ENCODE measurements at regions not wholly inside any gene's neighbourhood (a gene's known extent, or its start where the extent isn't known, plus 50 kb on each side); places are given as distances from the start of the nearest gene placed in this dataset.

DNA sequence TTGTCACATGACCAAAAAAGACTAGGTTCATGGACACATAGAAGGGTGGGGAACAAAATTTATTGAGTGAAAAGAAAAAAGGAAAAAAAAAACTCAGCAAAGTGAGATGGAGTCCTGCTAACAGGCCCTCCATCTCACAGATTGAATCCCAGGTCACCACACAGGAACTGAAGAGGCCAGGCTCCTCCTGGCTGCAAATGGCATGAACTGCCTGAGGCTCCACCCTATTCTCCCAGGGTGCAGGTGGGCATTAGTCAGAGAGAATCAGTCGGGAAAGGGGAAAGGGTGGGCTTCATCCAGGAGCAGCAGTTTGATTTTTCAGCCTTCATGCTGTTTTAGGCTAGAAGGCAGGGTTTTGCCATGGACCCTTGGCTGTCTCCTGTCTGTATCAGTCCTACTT, 128.5 kb upstream of the GRID2 start:
- no peak for DNase-seq (ENCODE audit: extremely low read depth, low read depth)
- TF ChIP-seq, protein P1, sequence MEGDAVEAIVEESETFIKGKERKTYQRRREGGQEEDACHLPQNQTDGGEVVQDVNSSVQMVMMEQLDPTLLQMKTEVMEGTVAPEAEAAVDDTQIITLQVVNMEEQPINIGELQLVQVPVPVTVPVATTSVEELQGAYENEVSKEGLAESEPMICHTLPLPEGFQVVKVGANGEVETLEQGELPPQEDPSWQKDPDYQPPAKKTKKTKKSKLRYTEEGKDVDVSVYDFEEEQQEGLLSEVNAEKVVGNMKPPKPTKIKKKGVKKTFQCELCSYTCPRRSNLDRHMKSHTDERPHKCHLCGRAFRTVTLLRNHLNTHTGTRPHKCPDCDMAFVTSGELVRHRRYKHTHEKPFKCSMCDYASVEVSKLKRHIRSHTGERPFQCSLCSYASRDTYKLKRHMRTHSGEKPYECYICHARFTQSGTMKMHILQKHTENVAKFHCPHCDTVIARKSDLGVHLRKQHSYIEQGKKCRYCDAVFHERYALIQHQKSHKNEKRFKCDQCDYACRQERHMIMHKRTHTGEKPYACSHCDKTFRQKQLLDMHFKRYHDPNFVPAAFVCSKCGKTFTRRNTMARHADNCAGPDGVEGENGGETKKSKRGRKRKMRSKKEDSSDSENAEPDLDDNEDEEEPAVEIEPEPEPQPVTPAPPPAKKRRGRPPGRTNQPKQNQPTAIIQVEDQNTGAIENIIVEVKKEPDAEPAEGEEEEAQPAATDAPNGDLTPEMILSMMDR (IDR thresholded peaks at IDR 0.05; ENCODE audit: low read depth, low read length): no peak

DNA sequence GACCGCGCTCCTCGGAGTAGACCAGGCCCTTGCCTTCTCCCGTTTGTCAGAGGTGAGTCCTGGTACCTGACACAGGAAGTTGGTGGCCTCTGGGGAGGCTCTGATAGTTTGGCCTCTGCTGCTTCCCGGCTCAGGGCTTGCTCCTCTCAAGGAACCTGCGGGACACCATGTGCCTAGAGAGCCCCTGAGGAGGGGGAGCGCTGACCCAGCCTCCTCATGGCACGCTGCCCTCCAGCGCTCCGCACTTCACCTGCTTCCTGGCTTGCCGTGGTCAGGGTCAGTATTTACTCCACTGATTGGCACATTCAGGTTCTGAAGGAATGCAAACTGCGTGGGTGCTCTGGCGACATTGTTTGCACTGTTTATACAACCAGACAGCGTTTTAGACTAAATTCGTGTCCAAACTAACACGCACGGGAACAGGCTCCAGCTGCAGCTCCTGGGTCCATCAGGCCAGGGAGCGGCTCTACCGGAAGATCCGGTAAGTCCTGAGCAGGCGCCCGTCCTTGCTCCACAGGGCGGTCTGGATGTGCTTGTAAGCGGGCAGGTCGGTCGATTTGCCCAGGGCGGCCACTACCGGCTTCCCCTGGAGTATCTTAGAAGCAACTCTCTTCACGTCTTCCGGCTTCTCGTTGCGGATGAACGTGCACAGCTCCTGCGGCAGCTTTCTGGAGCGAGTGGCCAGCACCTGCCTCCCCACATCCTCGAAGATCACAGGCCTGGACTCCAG, 121.6 kb upstream of the GRID2 start:
- no peak for DNase-seq (ENCODE audit: extremely low read depth, low read depth)
- TF ChIP-seq, protein P1 (IDR thresholded peaks at IDR 0.05; ENCODE audit: low read depth, low read length): no peak

DNA sequence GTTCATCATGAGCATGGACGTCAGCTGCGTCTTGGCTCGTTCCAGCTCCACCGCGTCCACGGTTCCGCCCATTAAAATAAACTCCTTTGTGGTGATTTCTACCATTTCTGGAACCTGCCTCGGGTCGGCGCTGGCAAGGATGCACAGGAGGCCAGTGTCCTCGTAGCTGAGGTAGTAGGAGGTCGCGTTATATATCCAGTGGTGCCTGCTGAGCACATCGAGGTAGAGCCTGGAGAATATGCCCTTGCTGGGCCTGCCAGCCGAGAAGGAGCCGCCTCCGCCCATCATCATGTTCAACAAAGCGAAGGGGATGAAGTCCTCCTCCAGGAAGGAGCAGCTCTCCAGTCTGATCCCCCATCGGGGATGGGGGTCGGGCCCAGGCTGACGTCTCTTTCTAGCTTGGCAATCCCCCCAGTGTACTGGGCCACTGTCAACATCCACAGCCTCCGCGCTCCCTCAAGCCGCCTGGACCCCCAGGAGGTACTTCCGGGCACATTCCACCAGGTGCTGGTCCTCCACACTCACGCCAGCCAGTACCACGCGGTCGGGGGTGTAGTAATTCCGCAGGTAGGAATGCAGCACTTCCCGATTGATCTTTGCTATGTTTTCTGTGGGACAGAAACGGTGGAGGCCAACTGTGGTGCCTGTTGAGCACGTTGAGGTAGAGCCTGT, 120.9 kb upstream of the GRID2 start:
- no peak for DNase-seq (ENCODE audit: extremely low read depth, low read depth)
- TF ChIP-seq, protein P1 (IDR thresholded peaks at IDR 0.05; ENCODE audit: low read depth, low read length): no peak

DNA sequence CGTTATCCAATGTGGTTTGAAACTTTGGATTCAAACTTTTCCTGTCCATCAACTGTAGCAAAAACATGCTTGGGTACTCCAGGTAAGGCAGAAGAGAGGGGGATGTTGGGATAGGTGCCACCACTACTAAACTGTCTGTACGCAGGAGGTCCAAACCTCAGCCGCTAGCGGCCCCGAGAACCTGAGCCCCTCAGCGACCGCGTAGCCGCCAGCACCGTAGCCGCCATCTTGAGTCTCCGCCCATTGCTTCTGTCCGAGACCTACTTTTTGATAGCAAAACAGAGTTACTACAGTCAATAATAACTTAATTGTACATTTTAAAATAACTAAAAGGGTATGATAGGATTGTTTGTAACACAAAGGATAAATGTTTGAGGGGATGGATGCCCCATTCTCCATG, 119.9 kb upstream of the GRID2 start:
- TF ChIP-seq, protein P1 (IDR thresholded peaks at IDR 0.05; ENCODE audit: low read depth, low read length): no peak
- DNase-seq (ENCODE audit: extremely low read depth, low read depth): no peak

DNA sequence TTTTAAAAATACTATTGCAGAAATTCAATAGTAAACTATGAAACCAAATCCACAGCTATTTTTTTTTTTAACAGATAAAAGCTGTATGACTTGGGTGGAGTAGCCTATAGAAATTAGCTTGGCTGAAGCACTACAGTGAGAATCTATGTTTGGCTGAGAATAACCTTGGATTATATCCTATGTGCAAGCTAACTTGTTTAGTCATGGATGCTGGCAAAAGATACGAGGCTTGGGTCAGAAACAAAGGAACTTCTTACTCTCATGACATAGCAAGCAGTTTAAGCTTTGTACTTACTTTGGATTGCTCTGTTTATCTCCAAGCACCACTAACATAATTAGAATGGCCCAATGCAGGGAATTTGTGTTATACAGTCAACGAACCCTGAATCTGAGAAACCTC, 119.2 kb upstream of the GRID2 start:
- no peak for DNase-seq (ENCODE audit: extremely low read depth, low read depth)
- TF ChIP-seq, protein P1 (IDR thresholded peaks at IDR 0.05; ENCODE audit: low read depth, low read length): no peak

DNA sequence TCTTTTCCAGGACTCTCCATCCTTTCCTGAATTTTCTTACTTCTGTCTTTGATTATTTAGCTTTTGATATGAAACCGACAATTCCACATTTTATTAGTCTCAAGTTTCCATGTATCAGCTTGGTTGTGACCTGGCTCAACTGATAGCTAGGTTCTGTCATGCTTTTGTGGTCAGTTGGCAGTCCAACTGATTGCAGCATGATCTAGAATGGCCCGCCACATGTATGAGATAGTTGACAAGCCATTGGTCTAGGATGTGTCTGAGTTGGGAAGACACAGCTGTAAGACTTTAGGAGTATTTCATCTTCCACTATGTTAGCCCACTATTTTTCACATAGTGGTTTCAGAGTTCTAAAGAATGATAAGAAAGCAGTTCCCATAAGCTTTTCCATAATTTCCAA, 117.5 kb upstream of the GRID2 start:
- no peak for DNase-seq (ENCODE audit: extremely low read depth, low read depth)
- TF ChIP-seq, protein P1 (IDR thresholded peaks at IDR 0.05; ENCODE audit: low read depth, low read length): no peak

DNA sequence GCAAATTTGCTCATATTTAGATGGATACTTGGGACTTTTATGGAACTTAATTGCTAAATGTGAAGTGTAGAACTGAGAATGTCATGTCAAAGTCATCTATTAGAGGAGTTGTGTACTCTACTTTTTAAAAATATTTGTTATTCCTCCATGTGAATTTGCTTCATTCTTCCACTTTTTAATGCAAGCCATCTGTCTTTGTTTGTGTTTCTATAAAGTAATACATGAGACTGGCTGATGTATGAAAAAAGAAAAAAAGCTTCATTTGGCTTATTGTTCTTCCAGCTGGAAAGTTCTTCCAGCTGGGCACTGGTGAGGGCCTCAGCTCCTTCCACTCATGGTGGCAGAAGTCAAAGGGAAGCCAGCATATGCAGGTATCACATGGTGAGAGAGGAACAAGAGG, 114.6 kb upstream of the GRID2 start:
- no peak for DNase-seq (ENCODE audit: extremely low read depth, low read depth)
- TF ChIP-seq, protein P1 (IDR thresholded peaks at IDR 0.05; ENCODE audit: low read depth, low read length): no peak

All from AG09319 (cell line).